GM19372 (cell line): ENCODE measurements at regions not wholly inside any gene's neighbourhood (a gene's known extent, or its start where the extent isn't known, plus 50 kb on each side); places are given as distances from the start of the nearest gene placed in this dataset.
"Not testable (repeated sequence)": the region's sequence is repeated elsewhere in the genome, so short reads cannot be mapped to it uniquely, and the experiment has no call there.

Experiments
- ATAC-seq: cut with Tn5 transposase; IDR thresholded peaks from one replicate; pipeline ENCODE4 v1.9.1; 2021; ENCODE audit warnings: mild to moderate bottlenecking, low read depth, moderate library complexity; ENCODE audit not compliant: unreplicated experiment

GRCh38 chr18:47729356-47729755 lies 201.1 kb downstream of the SMAD2 start:
- ATAC-seq, result no peak

GRCh38 chr18:47728921-47729320 lies 201.5 kb downstream of the SMAD2 start:
- ATAC-seq, result no peak

DNA sequence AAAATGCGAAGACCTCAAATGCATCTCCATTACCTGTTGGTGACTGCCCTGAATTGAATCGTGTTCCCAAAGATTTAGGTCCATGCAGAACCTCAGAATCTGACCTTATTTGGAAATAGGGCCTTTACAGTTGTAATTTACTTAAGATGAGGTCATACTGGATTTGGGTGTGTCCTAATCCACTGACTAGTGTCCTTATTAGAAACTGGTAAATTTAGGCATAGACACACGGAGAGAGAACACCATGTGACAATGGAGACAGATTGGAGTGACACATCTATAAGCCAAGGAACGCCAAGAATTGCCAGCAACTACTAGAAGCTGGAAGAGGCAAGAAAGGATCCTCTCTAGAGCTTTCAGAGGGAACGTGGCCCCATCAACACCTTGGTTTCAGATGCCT lies 203.1 kb downstream of the SMAD2 start:
- no peak for ATAC-seq

DNA sequence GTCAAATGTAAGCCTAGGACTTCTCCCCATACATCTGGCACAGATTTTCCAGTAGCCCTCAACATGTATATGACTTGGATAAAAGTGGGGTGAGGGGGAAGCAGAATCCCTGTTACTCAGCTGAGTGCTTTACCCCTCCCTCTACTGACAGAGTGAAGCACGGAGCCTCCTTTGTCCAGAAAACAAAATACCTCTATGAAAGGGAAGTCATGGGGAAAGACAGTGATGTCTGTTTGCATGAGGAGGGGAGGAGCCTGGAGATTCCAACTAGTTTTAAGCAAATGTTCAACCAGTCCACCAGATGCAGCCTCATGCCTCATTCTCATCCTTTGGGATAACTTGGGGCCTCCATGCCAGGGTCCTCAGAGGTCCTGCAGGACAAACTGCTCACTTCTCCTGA lies 203.9 kb downstream of the SMAD2 start:
- no peak for ATAC-seq

DNA sequence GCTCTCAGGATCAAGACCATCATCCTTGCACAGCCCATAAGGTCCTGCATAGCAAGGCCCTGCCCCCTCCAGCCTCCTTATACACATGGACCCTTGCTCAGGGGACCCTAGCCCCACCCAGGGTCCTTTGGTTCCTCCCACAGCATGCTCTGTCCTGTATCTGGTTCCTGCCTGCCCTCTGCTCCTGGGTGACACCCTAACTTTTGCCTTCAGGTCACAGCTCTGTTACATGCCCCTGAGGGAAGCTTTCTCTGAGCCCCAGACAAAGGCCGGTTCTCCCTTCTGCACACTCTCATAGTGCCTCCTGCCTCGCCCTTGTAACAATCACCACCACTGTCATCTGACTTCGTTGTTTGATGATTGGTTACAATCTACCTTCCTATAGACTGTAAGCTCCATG lies 204.8 kb downstream of the SMAD2 start:
- ATAC-seq, result no peak

DNA sequence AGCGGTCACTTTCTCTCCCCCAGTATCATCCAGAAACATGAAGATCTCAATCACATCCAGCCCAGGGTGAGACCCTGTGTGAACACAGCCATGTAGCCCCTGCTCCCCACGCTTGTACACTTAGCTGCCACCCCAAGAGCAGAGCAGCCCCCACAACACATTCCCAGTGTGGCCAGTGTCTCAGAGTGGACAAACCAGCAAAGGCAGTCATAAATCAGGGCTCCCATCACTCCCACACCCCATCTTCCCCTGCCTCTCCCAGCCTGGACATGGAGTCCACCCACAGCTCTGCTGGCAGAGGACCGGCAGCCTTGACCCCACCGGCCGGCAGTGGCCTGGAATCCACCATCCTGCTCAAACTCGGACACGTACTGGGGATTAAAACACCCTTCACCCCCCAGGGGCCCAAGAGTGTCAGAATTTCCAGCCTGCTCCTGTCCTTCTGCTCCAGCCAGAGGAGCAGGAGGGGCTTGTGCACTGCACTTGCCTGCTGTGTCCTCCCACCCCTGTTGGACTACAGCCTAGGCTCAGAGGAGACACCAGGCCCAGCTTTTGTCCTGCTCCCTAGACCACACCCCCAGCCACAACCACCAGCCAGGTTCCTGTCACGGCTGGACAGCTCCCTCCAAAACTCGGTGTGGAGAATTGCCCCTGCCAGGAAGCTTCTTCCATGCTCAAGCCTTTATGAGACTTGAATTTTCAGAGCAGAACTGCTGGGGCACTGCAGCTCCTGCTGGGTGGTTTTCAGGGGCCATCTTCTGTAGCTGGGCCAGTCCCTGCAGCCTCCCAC lies 206.1 kb downstream of the SMAD2 start:
- no peak for ATAC-seq

GRCh38 chr18:47721876-47722275 lies 208.6 kb downstream of the SMAD2 start:
- no peak for ATAC-seq

- no peak for ATAC-seq
Observed at GRCh38 chr18:47720741-47721140, 209.7 kb downstream of the SMAD2 start.

- ATAC-seq, result no peak
Observed at GRCh38 chr18:47719096-47719780, 211.2 kb downstream of the SMAD2 start.

DNA sequence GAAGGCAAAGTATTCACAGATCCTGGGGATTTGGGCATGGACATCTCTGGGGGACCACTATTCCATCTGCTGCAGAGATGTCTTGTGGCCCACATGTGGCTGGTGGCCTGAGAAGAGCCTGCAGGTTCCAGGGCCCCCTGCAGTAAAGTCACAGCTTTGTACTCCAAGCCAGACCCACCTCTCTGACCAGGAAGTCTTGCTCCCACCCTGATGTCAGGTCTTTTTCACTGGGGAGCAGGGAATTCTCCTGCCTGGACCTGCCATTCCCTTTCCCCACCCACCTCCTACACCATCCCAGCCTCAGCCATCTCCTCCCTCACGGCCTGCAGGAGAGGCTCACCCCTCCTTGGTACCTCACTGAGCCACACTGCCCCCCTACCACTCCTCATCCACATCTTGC lies 211.8 kb downstream of the SMAD2 start:
- no peak for ATAC-seq

- ATAC-seq, result no peak
Observed at GRCh38 chr18:47717257-47717656, 213.2 kb downstream of the SMAD2 start.

DNA sequence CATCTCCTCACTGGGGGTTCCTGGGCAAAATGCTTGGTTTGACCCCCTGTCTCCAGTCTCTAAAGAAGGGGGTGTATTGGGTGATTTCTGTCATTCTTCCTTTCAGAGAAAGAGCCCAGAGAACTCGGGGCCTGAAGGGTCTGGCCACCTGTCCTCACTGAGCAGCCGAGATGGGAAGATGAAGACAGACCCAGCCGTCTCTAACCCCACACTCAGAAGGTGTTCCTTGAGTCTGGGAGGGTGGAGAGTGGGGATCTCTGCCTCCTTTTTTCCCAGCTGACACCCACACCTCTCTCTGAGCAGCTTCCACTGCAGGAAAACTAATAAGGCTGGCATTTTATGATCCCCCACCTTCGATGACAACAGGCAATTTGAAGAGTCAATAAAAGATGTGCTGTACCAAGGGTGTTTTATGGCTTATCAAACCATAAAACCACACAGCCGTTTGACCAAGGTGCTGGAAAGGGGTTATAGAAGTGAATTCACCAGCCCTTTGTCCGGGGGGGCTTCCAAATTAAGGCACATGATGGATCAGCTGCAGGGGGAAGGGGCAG lies 213.8 kb downstream of the SMAD2 start:
- ATAC-seq, result no peak

DNA sequence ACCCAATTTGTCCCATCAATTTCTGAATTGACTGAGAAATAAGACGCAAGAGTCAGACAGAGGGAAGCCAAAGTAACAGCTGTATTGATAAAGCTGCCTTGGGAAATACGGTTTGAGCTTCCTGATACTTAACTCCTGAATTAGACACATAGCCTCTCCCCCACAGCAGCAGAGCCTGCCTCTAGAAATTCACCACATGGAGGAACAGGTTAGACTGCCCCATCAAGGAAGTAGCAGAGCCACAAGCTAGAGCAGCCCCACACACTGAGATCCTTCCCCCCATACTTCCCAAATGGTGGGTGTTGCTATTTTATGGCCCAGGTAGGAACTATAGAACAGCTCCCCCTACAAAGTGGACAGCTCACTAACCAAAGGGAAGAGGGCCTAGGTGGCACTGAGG lies 220.0 kb downstream of the SMAD2 start:
- ATAC-seq, result no peak

DNA sequence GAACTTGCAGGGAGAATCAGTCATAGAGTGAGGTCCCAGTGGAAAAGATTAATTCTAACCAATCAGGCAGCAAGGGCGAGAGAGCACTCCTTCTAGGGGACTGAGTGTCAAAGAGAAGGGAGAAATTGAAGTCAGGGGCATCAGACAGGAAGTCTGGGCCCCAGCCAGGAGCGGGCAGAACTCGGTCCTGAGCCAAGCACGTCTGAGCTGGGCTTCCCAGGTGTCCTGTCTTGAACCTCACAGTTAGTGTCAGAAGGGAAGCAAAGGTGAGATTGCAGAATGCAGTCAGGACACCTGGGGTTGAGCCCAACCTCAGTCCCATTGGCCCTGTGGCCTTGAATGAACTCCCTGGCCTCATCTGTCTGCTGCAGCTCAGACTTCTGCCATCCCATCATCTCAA lies 220.9 kb downstream of the SMAD2 start:
- no peak for ATAC-seq

DNA sequence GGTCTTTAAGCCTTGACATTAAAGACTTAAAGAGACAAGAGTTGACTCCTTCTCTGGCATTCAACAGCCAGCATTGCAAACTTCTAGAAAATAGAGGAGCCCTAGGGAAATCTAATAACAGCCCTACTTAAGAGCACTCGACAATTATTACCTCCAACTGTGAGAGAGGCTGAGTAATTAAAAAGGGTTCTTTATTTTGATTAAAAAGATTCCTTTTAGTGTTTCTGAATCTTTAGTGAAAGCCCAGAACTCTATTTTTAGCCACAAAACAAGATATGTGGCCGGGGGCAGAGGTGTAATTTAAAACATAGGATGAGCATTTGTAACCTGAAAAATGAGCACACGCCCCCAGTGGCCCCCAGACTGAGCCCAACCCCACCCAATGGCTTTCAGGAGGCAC lies 222.3 kb downstream of the SMAD2 start:
- ATAC-seq, result no peak

GRCh38 chr18:47701134-47701533 lies 229.3 kb downstream of the SMAD2 start:
- ATAC-seq, result no peak

- ATAC-seq, result no peak
Observed at GRCh38 chr18:47696870-47697269, 233.6 kb downstream of the SMAD2 start.

DNA sequence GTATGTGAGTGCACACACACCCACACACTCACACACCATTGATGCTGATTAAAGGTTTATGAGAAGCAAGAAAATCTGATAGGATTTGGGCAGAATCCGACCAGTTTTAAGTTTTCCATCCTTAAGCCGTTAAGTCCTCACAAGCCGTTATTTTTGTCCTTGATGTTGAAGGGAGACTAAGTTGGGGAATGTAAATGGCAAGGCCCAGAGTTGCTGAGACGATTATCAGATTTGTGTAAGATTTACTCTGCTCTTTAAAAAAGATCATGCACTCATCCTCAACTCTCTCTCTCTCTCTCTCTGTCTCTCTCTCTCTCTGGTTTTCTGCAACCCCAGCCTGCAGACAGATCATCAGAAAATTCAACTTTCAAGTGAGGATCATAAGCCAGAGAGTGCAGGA lies 238.8 kb downstream of the SMAD2 start:
- ATAC-seq, result no peak

- ATAC-seq, result not testable (repeated sequence)
Observed at GRCh38 chr18:47690778-47691177, 239.7 kb downstream of the SMAD2 start.

GRCh38 chr18:47689371-47689770 lies 241.1 kb downstream of the SMAD2 start:
- ATAC-seq, result no peak

DNA sequence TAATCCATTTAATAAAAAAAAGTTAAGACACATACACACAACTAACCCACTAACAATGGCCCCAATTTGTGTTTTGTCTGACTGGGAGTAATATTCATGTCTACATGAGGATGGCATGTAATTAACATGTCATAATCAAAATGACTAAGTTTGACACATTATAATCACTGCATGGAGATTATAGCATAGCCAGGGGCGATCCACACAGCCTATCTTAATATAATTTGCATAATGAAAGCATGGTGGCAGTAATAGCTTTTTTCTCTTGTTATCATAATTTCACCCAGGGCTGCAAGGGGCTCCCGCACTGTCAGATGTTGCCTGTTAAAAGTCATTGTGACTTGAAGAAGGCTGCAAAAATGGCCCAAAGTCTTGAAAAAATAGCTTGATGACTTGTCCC lies 243.7 kb downstream of the SMAD2 start:
- ATAC-seq, result no peak

- ATAC-seq, result no peak
Observed at GRCh38 chr18:47683774-47684173, 246.7 kb downstream of the SMAD2 start.
